ENCODE measurements at regions not wholly inside any gene's neighbourhood (a gene's known extent, or its start where the extent isn't known, plus 50 kb on each side); places are given as distances from the start of the nearest gene placed in this dataset.
"Not testable (repeated sequence)": the region's sequence is repeated elsewhere in the genome, so short reads cannot be mapped to it uniquely, and the experiment has no call there.

- DNase-seq (ENCODE audit: low read depth): no peak
These were observed 196.3 kb downstream of the CSNK1G3 start for GRCh38 chr5:123708074-123708806.

- DNase-seq (ENCODE audit: low read depth): no peak
These were observed 194.6 kb downstream of the CSNK1G3 start for GRCh38 chr5:123706531-123706930.

GRCh38 chr5:123705741-123706140, 193.8 kb downstream of the CSNK1G3 start:
- DNase-seq (ENCODE audit: low read depth): no peak

DNA sequence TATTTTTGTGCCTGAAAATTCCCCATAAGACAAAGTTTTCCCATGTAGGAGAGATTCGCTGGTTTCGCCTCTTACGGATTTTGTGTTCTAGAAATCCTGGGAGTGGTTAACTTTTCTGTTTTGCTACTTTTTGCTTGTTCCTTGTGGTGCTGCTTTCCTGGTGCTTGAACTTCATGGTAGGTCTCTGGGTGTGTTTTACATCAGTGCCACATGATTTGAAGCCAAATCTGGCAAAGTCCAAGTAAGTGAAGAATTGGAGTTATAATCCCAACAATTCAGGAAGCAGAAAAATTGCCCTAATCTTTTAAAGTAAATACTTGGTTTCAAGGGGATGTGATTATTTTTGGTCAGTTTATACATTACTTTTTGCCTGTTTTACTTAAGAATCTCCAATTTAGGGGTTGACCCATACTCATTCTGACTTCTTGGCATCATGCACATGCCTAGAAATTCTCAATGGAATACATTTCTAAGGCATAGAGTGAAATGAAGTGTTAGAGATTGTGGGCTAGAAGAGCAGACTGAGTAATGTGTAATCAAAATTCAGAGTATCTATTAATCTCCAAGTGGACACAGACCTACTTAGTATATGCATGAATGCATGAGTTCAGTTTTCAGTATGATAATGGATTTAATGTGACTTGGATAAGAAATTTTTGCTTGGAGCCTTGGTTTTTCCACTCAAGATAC, 189.7 kb downstream of the CSNK1G3 start:
- no peak for DNase-seq (ENCODE audit: low read depth)

GRCh38 chr5:123700624-123701287, 188.8 kb downstream of the CSNK1G3 start:
- DNase-seq (ENCODE audit: low read depth): no peak

GRCh38 chr5:123699571-123699970, 187.6 kb downstream of the CSNK1G3 start:
- no peak for DNase-seq (ENCODE audit: low read depth)

DNA sequence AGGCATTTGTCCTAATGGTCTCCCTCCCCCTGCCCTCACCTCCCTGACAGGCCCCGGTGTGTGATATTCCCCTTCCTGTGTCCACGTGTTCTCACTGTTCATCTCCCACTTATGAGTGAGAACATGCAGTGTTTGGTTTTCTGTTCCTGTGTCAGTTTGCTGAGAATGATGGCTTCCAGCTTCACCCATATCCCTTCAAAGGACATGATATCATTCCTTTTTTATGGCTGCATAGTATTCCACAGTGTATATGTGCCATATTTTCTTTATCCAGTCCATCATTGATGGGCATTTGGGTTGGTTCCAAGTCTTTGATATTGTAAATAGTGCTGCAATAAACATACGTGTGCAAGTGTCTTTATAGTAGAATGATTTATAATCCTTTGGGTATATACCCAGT, 187.0 kb downstream of the CSNK1G3 start:
- DNase-seq (ENCODE audit: low read depth): not testable (repeated sequence)

DNA sequence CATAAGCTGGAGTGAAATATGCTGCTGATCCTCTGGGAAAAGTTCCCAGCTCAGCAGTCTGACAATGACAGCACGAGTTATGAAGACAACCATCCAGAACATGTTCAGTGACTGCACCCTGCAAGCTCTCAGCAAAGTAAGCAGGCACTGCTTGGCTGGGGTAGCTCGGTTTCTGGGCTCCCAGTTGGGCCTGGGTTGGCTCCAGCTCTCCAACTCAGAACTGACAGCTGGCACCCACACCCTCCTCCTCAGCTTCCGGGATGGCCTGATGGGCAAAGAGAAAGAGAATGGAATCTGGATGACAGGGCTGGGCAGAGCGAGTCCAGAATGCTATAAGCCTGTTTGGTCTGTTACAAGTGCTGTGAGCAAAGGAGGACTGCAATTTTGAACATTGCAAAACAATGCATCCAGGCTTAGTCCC, 185.0 kb downstream of the CSNK1G3 start:
- DNase-seq (ENCODE audit: low read depth): no peak

GRCh38 chr5:123690821-123691220, 178.8 kb downstream of the CSNK1G3 start:
- DNase-seq (ENCODE audit: low read depth): no peak

DNA sequence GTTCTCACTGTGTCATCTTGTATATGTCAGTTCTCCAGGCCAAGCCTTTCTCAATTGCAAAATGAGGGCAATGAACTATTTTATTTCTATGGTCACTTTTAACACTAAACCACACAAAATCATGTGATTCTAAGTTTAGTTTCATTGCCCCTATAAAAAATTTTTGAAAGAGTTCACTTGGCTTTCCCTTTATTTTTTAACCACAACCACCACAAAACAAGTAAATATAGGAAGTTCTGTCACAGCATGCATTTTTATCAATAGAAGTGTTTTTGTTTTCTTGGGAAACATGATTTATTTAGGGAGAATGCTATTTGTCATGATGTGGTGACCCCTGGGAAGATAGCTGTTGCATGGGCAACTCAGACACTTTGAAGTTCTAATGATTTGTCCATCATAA, 169.1 kb downstream of the CSNK1G3 start:
- DNase-seq (ENCODE audit: low read depth): no peak

DNA sequence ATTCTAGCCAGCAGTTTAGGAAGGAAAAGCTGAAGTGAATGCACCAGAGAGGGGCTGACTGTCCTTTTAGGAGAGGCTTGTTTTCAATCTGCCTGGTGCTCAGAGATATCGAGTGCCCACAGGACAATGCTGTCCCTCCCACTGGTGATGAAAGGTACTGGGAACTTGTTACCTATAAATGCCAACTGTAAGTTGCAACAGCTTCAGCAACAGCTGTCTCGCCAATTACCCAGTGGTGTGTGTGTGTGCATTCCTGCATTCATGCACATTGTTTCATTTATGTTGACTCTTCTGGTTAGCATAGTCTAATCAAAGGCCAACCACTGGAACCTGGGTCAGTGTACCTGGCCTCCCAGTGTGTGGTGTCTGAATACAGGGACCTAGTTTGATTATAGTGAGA, 161.1 kb downstream of the CSNK1G3 start:
- DNase-seq (ENCODE audit: low read depth): no peak

DNA sequence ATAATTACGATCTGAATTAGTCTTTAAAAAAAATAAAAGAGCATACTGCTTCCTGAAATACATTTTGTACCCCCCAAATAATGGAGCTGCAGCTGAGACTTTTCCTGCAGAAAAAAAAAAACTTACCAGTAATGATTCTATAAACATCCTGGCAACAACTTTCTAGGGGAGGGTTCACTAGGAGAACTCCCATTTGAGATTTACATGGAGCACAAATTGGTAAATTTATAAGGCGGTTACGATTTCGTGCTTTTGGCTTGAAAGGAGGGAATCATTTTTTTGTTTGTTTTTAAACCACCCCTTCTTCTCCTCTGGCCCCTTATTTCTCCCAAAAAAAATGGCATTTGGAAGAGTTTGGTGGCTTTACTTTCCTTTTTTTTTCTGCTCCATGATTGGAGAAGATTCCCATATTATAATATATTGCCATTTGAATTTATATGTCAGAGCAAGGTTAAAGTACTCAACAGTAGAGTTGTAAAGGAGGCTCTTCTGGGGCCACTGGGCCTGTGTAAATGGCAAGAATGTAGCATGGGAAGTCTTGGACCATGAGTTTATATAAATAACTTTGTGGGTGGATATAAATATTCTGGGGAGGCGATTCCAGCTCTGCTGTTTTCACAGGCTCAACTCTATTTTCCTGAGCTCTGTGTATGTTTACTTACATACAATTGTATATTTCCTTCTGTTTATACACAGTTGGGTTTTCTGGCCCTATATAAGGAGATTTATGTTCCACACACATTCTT, 159.9 kb downstream of the CSNK1G3 start:
- DNase-seq (ENCODE audit: low read depth): no peak

DNA sequence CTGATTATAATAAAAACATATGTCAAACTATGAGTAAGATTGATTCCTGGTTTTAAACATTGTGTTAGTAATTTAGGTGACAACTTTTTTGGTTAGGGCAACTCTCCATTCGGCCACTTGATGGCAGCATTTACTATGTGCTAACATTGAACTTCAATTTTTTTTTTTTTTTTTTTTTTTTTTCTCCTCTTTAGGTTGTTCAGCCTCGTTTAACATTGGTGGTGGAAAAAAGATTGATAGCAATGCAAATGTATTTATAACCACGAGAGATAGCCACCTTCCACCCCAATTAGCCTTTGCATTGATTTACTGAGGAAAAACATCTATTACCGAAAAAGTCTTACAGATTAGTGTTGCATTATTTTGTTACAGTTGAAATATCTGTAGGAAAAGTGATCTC, 159.1 kb downstream of the CSNK1G3 start:
- no peak for DNase-seq (ENCODE audit: low read depth)

Measured in activated T-helper 9 cell treated with anti-CD3 and anti-CD28 coated beads, Interleukin-2, amount 50 U/mL, for 16 hours (primary cell).